Suprapubic skin (tissue), 4 donors: ENCODE measurements at regions not wholly inside any gene's neighbourhood (a gene's known extent, or its start where the extent isn't known, plus 50 kb on each side); places are given as distances from the start of the nearest gene placed in this dataset.
"Not testable (repeated sequence)": the region's sequence is repeated elsewhere in the genome, so short reads cannot be mapped to it uniquely, and the experiment has no call there.

Source experiments
- DNase-seq, 2 donors: peaks; one replicate each; pipeline ENCODE4 v3.0.0-alpha.2; 2019; ENCODE audit warnings: low spot score in 2 of 2
- H3K27ac ChIP-seq: fragments of 200-600 bp; sonication (generic); one replicate; pipeline ENCODE4 v1.5.1; 2019
- H3K27me3 ChIP-seq: fragments of 200-600 bp; sonication (generic); one replicate; pipeline ENCODE4 v1.5.1; 2019
- H3K36me3 ChIP-seq: fragments of 200-600 bp; sonication (generic); one replicate; pipeline ENCODE4 v1.5.1; 2019
- H3K4me1 ChIP-seq: fragments of 200-600 bp; sonication (generic); one replicate; pipeline ENCODE4 v1.5.1; 2019
- H3K4me3 ChIP-seq: fragments of 200-600 bp; sonication (generic); one replicate; pipeline ENCODE4 v1.5.1; 2019; ENCODE audit warnings: mild to moderate bottlenecking
- H3K9me3 ChIP-seq: fragments of 200-600 bp; sonication (generic); one replicate; pipeline ENCODE4 v1.5.1; 2019
- CTCF ChIP-seq, 2 donors: fragments of 200-600 bp in 1 of 2; fragments of 450-650 bp in 1 of 2; sonication (generic) in 1 of 2; IDR thresholded peaks; one replicate each; pipeline ENCODE4 v1.5.1; 2016 to 2019; ENCODE audit warnings: antibody characterized with exemption in 2 of 2, mild to moderate bottlenecking in 1 of 2, moderate library complexity in 1 of 2
- EP300 ChIP-seq: sonication (generic); formaldehyde crosslinking; IDR thresholded peaks from one replicate; pipeline ENCODE4 v1.6.1; 2017; ENCODE audit warnings: antibody characterized with exemption
- POLR2A ChIP-seq, 2 donors: fragments of 450-650 bp; IDR thresholded peaks; one replicate each; pipeline ENCODE4 v1.6.1; 2017; ENCODE audit warnings: antibody characterized with exemption in 2 of 2, mild to moderate bottlenecking in 2 of 2, moderate library complexity in 2 of 2
- POLR2AphosphoS5 ChIP-seq, 3 donors: sonication (generic); formaldehyde crosslinking; IDR thresholded peaks; one replicate each; pipeline ENCODE4 v1.6.1; 2017; ENCODE audit warnings: antibody characterized with exemption in 3 of 3
- WGBS: methylation state at CpG from one replicate; pipeline ENCODE4 v1.1.5; 2018; 5-methylcytosine and 5-hydroxymethylcytosine counted together

GRCh38 chr15:91356083-91356482 lies 256.0 kb downstream of the SV2B start:
- no peaks in the 10 kb centered on the region for H3K9me3 ChIP-seq
- H3K36me3 ChIP-seq, result no peaks in the 10 kb centered on the region
- no peak overlapping the region for H3K4me3 ChIP-seq
- no peaks in the 10 kb centered on the region for H3K4me1 ChIP-seq
- no peak for TF ChIP-seq CTCF (IDR thresholded peaks at IDR 0.05)
- no peak for TF ChIP-seq POLR2AphosphoS5 (IDR thresholded peaks at IDR 0.05)
- TF ChIP-seq POLR2A (IDR thresholded peaks at IDR 0.05), result no peak
- no peak for TF ChIP-seq EP300
- H3K27me3 ChIP-seq, result peaks cover 7% of the 10 kb centered on the region
- WGBS, result 72% methylated on average over 4 of the region's 4 CpGs
- H3K27ac ChIP-seq, result no peak overlapping the region
- no peak for DNase-seq

GRCh38 chr15:91357011-91357410 lies 257.0 kb downstream of the SV2B start:
- 77% methylated on average over 3 of the region's 3 CpGs for WGBS
- DNase-seq, result no peak
- Histone ChIP-seq H3K27ac (no peak overlapping the region), H3K36me3 (no peaks in the 10 kb centered on the region), H3K9me3 (no peaks in the 10 kb centered on the region), H3K4me1 (no peaks in the 10 kb centered on the region), H3K27me3 (peaks cover 9% of the 10 kb centered on the region), H3K4me3 (no peak overlapping the region)
- TF ChIP-seq POLR2A (IDR thresholded peaks at IDR 0.05), result no peak
- TF ChIP-seq CTCF (IDR thresholded peaks at IDR 0.05), result no peak
- TF ChIP-seq EP300, result no peak
- no peak for TF ChIP-seq POLR2AphosphoS5 (IDR thresholded peaks at IDR 0.05)

GRCh38 chr15:91357486-91357885 lies 257.4 kb downstream of the SV2B start:
- no peaks in the 10 kb centered on the region for H3K9me3 ChIP-seq
- TF ChIP-seq CTCF (IDR thresholded peaks at IDR 0.05) (no peak), POLR2A (IDR thresholded peaks at IDR 0.05) (no peak), POLR2AphosphoS5 (IDR thresholded peaks at IDR 0.05) (no peak), EP300 (no peak)
- H3K27ac ChIP-seq, result no peak overlapping the region
- H3K4me3 ChIP-seq, result no peak overlapping the region
- peaks cover 9% of the 10 kb centered on the region for H3K27me3 ChIP-seq
- WGBS, result 76% methylated on average over 10 of the region's 10 CpGs
- DNase-seq, result no peak
- no peaks in the 10 kb centered on the region for H3K36me3 ChIP-seq
- no peaks in the 10 kb centered on the region for H3K4me1 ChIP-seq

GRCh38 chr15:91358405-91358804 lies 258.3 kb downstream of the SV2B start:
- H3K36me3 ChIP-seq, result no peaks in the 10 kb centered on the region
- no peak overlapping the region for H3K4me3 ChIP-seq
- TF ChIP-seq CTCF (IDR thresholded peaks at IDR 0.05) (no peak), EP300 (no peak), POLR2AphosphoS5 (IDR thresholded peaks at IDR 0.05) (no peak), POLR2A (IDR thresholded peaks at IDR 0.05) (no peak)
- H3K9me3 ChIP-seq, result no peaks in the 10 kb centered on the region
- DNase-seq, result no peak
- no peak overlapping the region for H3K27ac ChIP-seq
- peaks cover 9% of the 10 kb centered on the region for H3K27me3 ChIP-seq
- 79% methylated on average over 3 of the region's 3 CpGs for WGBS
- H3K4me1 ChIP-seq, result no peaks in the 10 kb centered on the region

GRCh38 chr15:91361696-91362095 lies 261.6 kb downstream of the SV2B start:
- WGBS, result 69% methylated on average over 3 of the region's 3 CpGs
- H3K9me3 ChIP-seq, H3K4me1 ChIP-seq, DNase-seq, H3K27ac ChIP-seq, H3K27me3 ChIP-seq, H3K36me3 ChIP-seq, H3K4me3 ChIP-seq: not testable (repeated sequence)

- no peak overlapping the region for H3K27ac ChIP-seq
- H3K4me3 ChIP-seq, result no peak overlapping the region
- TF ChIP-seq POLR2A (IDR thresholded peaks at IDR 0.05) (no peak), CTCF (IDR thresholded peaks at IDR 0.05) (no peak), EP300 (no peak), POLR2AphosphoS5 (IDR thresholded peaks at IDR 0.05) (no peak)
- no peaks in the 10 kb centered on the region for H3K4me1 ChIP-seq
- H3K9me3 ChIP-seq, result no peaks in the 10 kb centered on the region
- 77% methylated on average over 6 of the region's 6 CpGs for WGBS
- H3K27me3 ChIP-seq, result peaks cover 1% of the 10 kb centered on the region
- H3K36me3 ChIP-seq, result no peaks in the 10 kb centered on the region
- DNase-seq, result no peak
Observed at GRCh38 chr15:91366111-91366510, 266.1 kb downstream of the SV2B start.
